ENCODE measurements at regions not wholly inside any gene's neighbourhood (a gene's known extent, or its start where the extent isn't known, plus 50 kb on each side); places are given as distances from the start of the nearest gene placed in this dataset.
"Not testable (repeated sequence)": the region's sequence is repeated elsewhere in the genome, so short reads cannot be mapped to it uniquely, and the experiment has no call there.

DNA sequence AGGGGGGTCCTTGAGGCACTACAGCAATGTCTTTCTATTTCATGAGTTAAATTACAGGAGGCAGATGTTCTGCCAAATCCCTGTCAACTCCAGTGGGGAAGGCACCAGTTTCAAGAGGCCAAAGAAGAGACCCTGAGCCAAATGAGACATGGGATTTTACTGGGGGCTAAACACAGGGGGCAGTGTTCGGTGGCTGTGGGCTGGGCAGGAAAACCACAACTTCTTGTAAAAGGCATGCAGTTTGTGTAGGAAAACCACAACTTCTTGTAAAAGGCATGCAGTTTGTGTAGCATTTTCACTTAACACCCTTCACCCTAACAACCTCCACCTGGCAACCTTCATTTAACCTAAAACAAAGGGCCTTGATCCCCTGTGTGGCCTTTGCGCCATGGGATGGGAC lies 61.0 kb downstream of the POLR2M start:
- DNase-seq (ENCODE audit: extremely low read depth in 1 of 2, low read depth in 1 of 2), result no peak

DNA sequence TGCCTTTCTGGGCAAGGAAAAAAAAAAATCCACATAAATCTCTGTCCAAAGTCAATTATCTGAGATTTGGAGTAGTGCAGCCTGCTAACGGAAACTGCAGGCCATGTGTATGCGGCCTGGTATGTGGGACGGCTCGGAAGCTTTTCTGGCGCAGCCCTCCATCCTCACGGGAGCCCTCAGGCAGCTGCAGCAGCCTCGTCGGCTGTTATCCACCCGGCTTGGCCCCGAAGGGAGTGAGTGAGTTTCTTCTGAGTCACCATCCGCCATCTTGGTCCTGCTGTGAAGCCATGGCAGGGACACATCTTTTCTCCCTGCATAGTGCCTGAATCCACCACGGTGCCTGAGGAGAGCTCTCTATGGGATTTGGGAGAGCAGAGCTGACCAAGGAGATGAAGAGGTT lies 62.8 kb downstream of the POLR2M start:
- DNase-seq (ENCODE audit: extremely low read depth in 1 of 2, low read depth in 1 of 2), result no peak

DNA sequence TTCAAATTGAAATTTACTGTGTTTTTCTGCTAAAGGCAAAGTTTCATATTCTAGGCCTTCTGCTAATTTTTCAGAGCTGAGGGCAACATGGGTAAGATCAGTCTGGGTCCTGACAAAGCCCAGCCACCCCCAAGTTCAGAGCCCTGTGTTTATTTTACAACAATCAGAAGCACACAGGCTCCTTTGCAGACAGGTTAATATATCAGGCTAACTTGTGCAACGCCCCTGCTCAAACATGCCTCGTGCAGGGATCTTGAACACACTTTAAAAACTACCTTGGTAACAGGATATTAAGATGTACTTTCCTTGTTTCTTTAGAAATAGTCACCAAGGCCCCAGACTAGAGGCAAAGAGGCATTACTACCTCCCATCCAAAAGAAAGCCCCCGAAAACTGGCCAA lies 64.0 kb downstream of the POLR2M start:
- no peak for DNase-seq (ENCODE audit: extremely low read depth in 1 of 2, low read depth in 1 of 2)

DNA sequence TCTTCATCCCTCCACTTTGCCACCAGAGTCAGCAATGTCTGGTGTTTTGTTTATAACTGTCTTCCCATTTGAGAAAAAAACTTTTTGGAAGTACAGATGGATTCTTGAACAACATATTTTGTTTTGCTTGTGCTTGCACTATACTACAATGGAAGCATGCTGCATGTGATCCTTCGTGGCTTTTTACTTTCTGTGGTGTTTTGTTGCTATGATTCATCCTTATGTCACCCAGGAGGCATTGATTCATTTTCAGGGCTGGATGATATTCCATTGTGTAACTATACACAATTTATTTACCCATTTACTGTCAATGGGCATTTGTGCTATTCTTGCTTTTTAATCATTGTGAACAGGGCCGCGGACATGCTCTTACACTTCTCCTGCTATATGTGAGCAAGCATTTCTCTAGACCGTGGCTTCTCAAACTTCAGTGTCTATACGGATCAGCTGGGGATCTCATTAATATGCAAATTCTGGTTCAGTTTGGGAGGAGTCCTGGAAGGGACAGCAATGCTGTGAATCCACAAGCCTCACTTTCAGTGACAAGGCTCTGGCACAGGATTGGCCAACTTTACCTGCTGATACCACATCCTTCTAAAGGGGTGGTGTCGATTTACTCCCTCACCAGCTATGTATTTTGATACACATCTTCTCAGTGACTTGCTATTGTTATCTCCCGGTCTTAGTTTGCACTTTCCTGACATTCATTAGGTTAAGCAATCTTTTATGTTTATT lies 65.9 kb downstream of the POLR2M start:
- DNase-seq (ENCODE audit: extremely low read depth in 1 of 2, low read depth in 1 of 2), result no peak

DNA sequence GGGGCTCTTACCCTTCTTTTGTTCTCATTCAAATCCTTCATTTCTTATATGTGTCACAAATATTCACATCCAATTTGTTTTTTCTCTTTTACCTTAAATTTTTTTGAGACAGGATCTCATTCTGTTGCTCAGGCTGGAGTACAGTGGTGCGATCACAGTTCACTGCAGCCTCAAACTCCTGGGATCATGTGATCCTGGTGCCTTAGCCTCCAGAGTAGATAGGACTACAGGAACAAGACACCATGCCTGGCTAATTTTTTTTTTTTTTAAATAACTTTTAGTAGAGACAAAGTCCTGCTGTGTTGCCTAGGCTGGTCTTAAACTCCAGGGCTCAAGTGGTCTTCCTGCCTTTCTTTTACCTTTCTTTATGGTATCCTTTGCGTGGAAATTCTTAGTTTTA lies 66.5 kb downstream of the POLR2M start:
- DNase-seq (ENCODE audit: extremely low read depth in 1 of 2, low read depth in 1 of 2), result no peak

DNA sequence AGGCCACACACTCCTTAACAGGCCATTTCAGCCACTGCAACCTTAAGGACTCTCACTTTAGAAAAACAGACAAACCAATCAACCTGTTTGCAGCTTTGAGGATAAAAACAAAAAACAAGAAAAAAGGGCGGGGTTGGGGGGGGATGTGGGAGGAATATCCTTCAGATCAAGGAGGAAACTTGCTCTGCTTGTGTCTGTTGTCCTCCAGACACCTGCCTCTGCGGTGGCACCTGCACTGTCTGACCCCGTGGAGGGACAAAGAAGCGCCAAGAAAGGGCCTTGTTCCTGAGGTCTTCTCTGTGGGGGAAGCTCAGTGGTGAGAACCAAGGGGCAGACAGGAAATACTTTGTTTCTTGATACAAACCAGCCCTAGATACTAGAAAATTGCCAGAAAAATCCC lies 70.5 kb downstream of the POLR2M start:
- no peak for DNase-seq (ENCODE audit: extremely low read depth in 1 of 2, low read depth in 1 of 2)

DNA sequence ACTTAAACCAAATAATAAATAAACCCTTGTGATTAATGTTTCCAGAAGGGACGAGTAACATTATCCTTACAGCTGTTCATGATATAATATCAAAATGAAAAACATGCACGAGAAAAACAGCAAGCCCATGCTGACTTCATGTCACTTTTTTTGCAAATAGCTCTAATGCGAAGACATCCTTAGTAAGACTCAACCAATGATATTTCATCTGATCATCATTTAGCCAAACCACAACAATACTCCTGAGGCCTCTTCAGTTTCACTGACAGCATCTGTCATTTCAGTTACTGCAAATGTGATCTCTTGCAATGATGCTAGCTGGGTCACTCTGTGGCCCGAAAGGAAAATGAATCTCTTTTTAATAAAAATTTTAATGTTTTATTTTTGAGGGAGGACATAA lies 74.0 kb downstream of the POLR2M start:
- DNase-seq (ENCODE audit: extremely low read depth in 1 of 2, low read depth in 1 of 2), result no peak

DNA sequence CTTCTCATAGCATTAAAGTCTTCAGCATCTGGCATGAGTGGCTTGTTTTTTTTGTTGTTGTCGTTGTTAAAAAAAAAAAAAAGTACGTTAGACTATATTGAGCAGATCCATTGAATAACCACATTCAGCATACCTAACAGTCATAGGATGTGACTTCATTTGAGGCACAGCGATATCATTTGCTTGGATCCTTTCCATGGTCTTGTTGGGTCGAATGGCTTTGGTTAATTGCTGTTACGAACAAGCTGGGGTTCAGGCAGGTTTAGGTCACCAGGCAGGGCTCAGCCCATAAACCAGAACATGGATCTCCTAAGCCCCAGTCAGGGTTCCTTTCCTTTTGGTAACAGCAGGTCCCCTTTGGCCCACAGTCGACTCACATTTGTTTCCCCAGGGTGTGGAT lies 76.2 kb downstream of the POLR2M start:
- no peak for DNase-seq (ENCODE audit: extremely low read depth in 1 of 2, low read depth in 1 of 2)

DNA sequence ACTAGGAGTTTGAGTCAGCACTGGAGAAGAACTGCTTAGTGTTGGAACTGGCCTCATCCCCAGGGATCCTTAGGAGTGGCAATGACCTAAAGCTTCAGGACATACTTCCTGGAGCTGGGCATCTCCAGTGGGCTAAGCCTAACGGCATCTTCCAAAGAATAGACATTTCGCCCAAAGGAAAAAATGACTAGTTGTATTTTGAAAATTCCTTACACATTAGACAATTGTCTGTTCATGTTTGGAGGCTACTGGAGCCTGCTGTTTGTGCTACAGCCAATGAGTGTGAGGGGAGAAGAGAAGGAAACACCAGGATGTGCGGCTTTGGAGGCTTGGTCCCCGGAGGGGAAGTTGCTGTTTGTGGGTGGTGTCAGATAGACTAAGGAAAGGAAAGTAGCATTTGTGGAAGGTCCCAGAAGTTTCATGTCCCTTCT lies 77.6 kb downstream of the POLR2M start:
- no peak for DNase-seq (ENCODE audit: extremely low read depth in 1 of 2, low read depth in 1 of 2)

DNA sequence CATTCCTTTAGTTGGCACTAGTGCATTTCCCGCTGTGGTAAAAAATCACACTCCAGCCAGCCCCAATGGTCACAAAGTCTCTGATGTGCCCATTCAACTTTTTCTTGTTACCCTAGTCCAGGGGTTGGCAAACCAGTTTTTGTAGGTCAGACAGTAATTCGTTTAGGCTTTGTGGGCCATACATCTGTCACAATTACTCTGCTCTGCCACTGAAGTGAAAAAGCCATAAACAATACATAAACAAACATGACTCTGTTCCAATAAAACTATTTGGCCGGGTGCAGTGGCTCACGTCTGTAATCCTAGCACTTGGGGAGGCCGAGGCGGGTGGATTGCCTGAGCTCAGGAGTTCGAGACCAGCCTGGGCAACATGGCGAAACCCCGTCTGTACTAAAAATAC lies 78.5 kb downstream of the POLR2M start:
- DNase-seq (ENCODE audit: extremely low read depth in 1 of 2, low read depth in 1 of 2), result no peak

DNA sequence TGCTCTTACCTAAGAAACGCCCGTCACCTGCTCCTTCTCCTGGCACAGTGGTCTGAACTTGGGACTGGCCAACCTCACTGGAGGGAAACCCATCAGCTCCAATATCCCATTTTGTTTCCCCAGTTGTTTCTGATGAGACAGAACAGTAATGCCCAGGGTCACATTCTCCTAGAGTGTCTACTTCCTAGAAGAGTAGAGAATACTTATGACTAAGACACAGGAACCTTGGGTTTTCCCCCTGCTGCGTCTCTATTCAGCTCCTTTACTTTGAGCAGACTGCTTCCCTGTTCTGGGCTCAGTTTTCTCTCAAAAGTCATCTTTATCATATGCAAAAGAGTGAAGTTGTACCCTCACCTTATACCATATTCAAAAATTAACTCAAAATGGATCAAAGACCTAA lies 79.4 kb downstream of the POLR2M start:
- DNase-seq (ENCODE audit: extremely low read depth in 1 of 2, low read depth in 1 of 2), result no peak

DNA sequence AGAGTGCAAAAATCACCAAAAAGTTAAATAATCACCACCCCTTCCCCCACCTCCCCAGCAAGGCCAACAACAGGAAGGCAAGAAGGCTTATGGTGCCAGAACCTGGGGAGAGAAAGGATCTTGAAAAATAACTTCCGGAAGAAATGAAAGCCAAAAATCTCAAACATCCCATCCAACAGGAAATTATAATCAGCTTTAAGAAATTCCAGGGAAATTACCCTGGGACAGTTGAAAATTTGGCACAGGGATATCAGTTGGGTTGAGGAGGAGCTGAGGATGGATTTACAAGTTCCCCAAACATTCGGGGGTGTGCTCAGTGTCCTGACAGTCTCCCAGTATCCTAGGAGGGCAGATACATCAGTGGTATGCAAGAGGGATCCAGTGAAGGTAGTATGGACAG lies 82.7 kb downstream of the POLR2M start:
- no peak for DNase-seq (ENCODE audit: extremely low read depth in 1 of 2, low read depth in 1 of 2)

DNA sequence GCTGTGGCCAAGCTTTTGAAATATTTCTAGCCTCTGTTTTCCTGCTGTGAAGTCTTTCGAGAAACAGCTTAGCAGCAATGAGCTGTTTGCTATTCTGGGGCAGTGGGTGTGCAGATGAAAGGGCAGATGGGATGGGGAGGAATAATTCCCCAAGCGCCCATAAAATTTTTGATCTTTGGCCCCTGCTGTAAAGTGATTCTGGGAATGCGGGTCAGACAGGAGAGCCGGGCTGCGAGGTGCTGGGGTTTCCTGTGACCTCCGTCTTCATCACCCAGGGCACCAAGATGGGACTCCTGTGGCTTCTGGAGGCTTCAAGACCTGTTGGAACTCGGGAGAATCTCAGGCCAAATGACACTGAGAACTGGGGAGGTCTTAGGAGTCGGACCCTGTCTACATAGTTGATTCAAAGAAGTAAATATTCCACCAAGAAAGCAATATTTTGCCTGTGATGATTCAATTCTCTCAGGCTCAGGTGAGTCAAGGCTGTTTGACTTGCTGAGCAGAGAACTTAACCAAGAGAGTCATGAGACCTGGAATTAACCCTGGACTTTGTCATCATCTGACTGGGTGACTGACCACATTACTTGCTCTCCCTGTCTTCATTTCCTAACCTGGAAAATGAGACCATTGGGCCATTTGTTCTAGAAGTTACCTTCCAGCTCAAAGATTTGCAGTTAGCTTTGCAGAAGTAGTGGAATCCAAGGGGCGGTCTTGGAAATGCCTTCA lies 86.4 kb downstream of the POLR2M start:
- DNase-seq (ENCODE audit: extremely low read depth in 1 of 2, low read depth in 1 of 2), result no peak

DNA sequence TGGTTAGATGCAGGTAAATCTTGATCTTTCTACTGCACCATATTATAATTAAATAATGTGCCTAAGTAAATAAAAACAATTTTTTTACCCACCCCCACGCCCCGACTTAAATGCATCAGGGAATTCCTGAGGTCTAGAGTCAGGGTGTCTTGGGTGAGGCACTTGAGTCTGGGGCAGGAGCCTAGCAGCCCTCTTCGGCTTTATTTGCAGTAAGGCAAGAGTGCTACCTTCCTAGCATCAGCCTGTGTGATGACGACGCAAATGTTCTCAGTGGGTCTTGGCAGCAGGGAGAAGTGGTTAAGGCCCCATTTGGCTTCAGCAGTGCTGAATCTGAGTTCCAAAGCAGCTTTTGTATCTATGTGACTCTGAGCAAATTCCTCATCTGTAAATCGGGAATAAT lies 88.7 kb downstream of the POLR2M start:
- no peak for DNase-seq (ENCODE audit: extremely low read depth in 1 of 2, low read depth in 1 of 2)

DNA sequence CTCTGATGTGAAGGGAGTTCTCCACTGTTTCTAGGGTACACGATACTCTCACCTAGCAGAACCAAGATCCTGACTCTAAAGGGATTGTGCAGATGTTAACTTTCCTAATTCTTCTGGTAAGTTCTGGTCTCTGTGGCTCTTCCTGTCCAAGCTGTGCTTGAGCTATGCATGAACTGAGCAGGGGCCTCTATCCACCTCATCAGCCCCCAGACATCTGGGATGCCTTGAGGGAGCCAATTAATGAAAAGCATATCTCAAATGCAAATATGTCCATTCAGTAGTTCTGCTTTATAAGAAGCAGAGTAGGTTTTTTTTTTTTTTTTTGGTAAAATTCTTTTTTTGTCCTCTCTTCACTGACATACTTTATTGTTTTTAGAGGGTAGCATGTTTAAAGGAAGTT lies 89.6 kb downstream of the POLR2M start:
- DNase-seq (ENCODE audit: extremely low read depth in 1 of 2, low read depth in 1 of 2), result no peak

DNA sequence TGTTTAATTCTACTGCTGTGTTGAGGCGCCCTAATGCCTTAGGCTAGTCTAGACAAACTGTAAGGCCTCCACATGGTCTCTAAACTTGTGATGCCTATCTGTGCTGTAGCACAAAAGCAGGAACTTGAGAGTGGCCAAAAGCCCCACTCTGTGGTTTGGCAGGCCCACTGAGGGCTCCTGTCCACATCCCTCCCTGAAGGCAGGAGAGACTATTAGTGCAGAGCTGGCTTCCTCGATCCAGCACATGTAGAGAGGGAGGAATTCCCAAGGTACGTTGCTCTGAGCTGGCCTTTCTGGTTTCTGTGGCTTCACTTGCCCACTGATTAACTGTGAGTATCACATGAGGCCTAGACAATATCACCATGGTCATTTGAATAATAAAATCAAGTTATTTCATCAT lies 90.6 kb downstream of the POLR2M start:
- DNase-seq (ENCODE audit: extremely low read depth in 1 of 2, low read depth in 1 of 2), result no peak

DNA sequence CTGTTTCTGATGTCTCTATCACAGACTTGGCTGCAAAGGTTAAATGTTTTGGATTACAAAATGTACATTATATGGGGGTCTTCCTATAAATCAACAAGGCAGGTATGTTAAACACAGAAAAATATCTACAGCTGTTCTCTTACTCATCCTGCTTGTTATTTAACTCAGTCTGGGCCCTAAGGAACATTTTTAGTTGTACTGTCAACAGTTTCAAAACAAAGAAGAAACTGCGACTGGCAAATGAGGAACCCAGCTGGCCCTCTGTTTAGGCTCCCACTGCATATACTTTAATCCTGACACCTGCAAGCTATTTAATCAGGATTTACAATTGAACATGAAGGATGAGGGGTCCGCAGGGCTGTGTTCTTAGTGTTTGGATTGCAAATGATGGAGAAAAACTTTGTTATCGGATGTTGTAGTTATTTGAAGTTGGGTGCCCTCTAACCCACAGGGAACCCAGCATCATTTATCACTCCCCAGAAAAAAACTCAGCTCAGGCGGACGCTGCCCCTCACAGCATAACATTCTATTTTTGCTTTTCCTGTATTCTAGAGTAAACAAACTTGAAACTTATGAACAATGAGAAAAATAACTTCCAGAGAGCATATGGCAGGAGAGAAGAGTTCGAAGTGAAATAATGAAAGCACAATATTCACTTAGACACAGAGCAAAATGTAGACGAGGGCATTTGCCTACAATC lies 91.2 kb downstream of the POLR2M start:
- no peak for DNase-seq (ENCODE audit: extremely low read depth in 1 of 2, low read depth in 1 of 2)

DNA sequence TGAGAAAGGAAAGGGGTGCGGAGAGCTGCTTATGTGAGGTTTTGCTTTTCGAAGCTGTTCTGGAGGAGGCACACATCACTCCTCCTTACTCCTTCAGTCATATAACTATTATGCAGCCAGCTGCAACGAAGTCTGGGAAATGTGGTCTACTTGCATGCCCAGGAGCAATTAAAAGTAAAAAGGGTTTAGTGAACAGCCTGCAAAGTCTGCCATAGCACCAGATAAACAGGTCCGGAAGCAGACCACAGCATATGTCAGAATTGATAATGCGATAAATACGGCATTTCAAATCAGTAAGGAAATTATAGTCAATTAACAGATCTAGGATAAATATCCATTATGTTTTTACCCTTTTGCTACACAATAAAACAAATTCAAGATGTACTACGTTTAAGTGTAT lies 99.5 kb downstream of the POLR2M start:
- DNase-seq (ENCODE audit: extremely low read depth in 1 of 2, low read depth in 1 of 2), result no peak

DNA sequence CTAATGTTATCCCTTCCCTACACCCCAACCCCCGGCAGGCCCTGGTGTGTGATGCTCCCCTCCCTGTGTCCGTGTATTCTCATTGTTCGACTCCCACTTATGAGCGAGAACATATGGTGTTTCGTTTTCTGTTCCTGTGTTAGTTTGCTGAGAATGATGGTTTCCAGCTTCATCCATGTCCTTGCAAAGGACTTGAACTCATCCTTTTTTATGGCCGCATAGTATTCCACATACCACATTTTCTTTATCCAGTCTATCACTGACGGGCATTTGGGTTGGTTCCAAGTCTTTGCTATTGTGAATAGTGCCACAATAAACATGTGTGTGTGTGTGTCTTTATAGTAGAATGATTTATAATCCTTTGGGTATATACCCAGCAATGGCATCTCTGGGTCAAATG lies 102.8 kb downstream of the POLR2M start:
- not testable (repeated sequence) for DNase-seq (ENCODE audit: extremely low read depth in 1 of 2, low read depth in 1 of 2)

DNA sequence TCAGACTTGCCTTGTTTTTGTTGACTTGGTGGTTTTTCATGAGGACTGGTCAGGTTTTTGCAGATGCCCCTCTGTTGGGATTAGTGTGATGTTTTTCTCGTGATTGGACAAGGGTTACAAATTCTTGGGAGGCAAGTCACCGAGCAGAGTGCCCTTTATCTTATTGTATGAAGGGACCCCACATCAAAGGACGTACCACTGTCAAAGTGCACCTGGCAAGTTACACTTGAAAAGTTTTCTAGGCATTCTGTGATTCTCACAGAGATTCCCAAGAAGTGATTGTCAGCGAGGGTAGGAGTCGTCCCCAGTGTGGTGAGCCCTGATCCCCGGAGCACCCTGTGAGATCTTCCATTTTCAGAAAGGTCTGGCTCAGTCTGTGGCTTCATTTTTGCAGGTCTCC lies 110.1 kb downstream of the POLR2M start:
- no peak for DNase-seq (ENCODE audit: extremely low read depth in 1 of 2, low read depth in 1 of 2)

DNA sequence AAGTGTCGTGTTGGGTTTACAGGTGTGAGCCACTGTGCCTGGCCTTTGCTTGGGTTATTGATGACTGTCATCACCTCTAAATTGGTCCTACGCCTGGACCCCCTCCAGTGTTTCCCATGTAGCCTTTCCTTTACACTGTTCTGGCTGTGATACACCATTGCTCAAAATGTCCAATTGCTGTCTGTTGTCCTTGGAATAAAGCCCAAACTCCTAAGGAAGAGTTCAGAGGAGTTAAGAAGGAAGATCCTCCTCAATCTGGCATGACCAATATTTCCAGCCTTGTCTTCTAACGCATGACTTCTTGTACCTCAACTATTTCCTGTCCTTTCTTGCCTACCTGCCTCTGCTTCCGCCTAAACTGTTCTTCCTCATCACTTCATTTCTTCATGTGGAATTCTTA lies 113.1 kb downstream of the POLR2M start:
- DNase-seq (ENCODE audit: extremely low read depth in 1 of 2, low read depth in 1 of 2), result no peak

DNA sequence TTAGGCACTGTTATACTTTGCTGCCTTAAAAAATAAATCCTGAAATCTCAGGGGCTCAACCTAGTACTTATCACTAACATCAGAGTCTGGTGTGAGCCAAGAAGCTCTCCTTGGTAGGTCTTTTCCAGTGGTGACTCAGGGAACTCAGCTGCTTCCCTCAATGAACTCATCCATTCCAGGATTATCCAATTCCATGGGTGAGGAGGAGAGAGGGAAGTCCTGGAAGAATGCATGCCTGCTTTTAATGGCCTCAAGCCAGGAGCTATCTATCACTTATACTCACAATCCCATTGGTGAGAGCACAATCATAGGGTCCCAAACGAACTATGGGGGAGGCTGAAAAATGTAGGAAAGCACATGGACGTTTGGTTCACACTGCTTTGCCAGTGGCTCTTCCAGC lies 113.6 kb downstream of the POLR2M start:
- no peak for DNase-seq (ENCODE audit: extremely low read depth in 1 of 2, low read depth in 1 of 2)

Measured in stimulated activated CD8-positive, alpha-beta memory T cell treated with anti-CD3 and anti-CD28 coated beads, Interleukin-7, amount 100 ng/mL, for 48 hours (primary cell).